ENCODE measurements at regions not wholly inside any gene's neighbourhood (a gene's known extent, or its start where the extent isn't known, plus 50 kb on each side); places are given as distances from the start of the nearest gene placed in this dataset.

DNA sequence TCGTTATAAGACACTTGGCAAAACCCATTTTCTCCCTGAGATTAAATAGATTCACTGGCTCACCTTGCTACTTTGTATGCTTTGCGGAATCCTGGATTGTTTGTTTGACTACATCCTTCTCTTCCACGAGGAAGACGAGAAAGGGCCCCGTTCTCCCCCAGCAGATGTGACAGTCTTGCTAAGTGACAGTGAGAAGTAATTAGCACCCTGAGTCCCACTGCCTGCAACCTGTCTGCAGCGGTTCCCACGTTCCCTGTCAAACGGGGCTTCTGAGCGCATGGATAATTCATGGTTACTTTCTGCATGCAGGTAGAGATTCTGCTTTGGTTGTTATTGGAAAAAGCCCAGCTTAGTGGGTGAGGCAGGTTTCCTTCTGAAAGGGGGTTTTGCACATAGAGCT is 163.7 kb downstream of the CDH26 start (continued):
- TF ChIP-seq BCL11A (IDR thresholded peaks at IDR 0.05; ENCODE audit: low read depth in 2 of 2, low read length in 2 of 2) (no peak), NRF1 (IDR thresholded peaks at IDR 0.05; ENCODE audit: low read depth, low read length) (no peak), HDAC6 (IDR thresholded peaks at IDR 0.05; ENCODE audit: low read depth, low read length) (no peak)

Measured in H1 (cell line).